IPS-18a (cell line): ENCODE measurements at regions not wholly inside any gene's neighbourhood (a gene's known extent, or its start where the extent isn't known, plus 50 kb on each side); places are given as distances from the start of the nearest gene placed in this dataset.

Experiments used
- H3K27ac ChIP-seq: one replicate; pipeline ENCODE4 v1.5.1; 2013; ENCODE audit warnings: low read length
- H3K27me3 ChIP-seq: one replicate; pipeline ENCODE4 v1.6.1; 2013; ENCODE audit warnings: mild to moderate bottlenecking, low read length; ENCODE audit not compliant: control insufficient read depth, insufficient read depth
- H3K36me3 ChIP-seq: one replicate; pipeline ENCODE4 v1.6.1; 2013; ENCODE audit warnings: low read depth, low read length; ENCODE audit not compliant: control insufficient read depth
- H3K4me1 ChIP-seq: one replicate; pipeline ENCODE4 v1.6.1; 2013; ENCODE audit warnings: low read depth, low read length; ENCODE audit not compliant: control insufficient read depth
- H3K4me3 ChIP-seq: one replicate; pipeline ENCODE4 v1.5.1; 2013; ENCODE audit warnings: low read length
- H3K9ac ChIP-seq: one replicate; pipeline ENCODE4 v1.6.1; 2013; ENCODE audit warnings: mild to moderate bottlenecking, low read length, moderate library complexity
- H3K9me3 ChIP-seq: one replicate; pipeline ENCODE4 v1.6.1; 2013; ENCODE audit warnings: low read depth, low read length; ENCODE audit not compliant: control insufficient read depth

DNA sequence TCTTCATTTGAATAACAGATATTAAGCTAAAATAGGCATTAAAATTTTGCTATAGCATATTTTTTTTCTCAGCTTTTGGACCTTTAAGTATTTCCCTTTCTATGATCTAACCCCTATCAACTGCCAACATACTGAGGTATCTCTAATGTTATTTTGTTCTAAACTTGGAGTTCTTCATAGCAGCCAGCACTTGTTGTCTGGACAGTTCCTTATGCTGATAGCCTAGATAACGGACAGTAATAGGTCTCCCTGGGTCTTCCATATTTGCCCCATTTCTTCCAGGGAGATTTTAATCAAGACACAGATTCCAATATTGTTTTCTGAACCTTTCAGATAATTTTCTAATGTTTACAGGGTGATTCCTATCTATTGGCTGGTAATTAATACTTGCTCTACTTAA lies 475.8 kb upstream of the MAP2 start:
- H3K9ac ChIP-seq, result no peak overlapping the region
- no peaks in the 10 kb centered on the region for H3K36me3 ChIP-seq
- H3K4me1 ChIP-seq, result no peaks in the 10 kb centered on the region
- no peak overlapping the region for H3K4me3 ChIP-seq
- H3K27ac ChIP-seq, result no peak overlapping the region
- H3K27me3 ChIP-seq, result no peaks in the 10 kb centered on the region
- H3K9me3 ChIP-seq, result no peaks in the 10 kb centered on the region

- Histone ChIP-seq H3K36me3 (no peaks in the 10 kb centered on the region), H3K4me3 (no peak overlapping the region), H3K9me3 (no peaks in the 10 kb centered on the region)
Observed at GRCh38 chr2:208970070-208970469, 453.8 kb upstream of the MAP2 start.

GRCh38 chr2:208977582-208977981 lies 446.3 kb upstream of the MAP2 start:
- Histone ChIP-seq H3K4me1 (no peaks in the 10 kb centered on the region), H3K4me3 (no peak overlapping the region), H3K9me3 (no peaks in the 10 kb centered on the region), H3K9ac (no peak overlapping the region), H3K36me3 (no peaks in the 10 kb centered on the region), H3K27ac (no peak overlapping the region), H3K27me3 (no peaks in the 10 kb centered on the region)

More at GRCh38 chr2:208970070-208970469, 453.8 kb upstream of the MAP2 start:
- H3K9ac ChIP-seq, result no peak overlapping the region
- H3K4me1 ChIP-seq, result no peaks in the 10 kb centered on the region
- no peaks in the 10 kb centered on the region for H3K27me3 ChIP-seq
- no peak overlapping the region for H3K27ac ChIP-seq

DNA sequence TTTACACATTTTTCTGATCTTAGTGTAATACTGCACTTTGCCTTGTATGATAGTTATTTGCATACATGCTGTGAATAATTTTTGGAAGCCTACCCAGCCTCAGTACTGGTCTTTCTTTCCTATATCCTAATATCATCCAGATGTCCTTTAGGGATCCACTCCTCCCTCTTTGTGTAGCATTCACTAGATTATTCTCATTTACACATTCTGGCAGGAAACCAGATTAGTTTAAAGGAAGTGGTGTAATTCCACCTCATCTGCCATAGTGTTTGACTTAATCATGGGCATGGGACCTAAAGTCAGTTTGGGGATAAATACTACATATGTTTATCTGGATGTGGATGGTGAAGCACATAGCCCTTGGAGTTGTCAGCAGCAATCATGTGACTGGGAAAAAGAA lies 444.9 kb upstream of the MAP2 start:
- Histone ChIP-seq H3K9me3 (no peaks in the 10 kb centered on the region), H3K27me3 (no peaks in the 10 kb centered on the region), H3K9ac (no peak overlapping the region), H3K36me3 (no peaks in the 10 kb centered on the region), H3K4me3 (no peak overlapping the region), H3K27ac (no peak overlapping the region), H3K4me1 (no peaks in the 10 kb centered on the region)

GRCh38 chr2:208980321-208980720 lies 443.5 kb upstream of the MAP2 start:
- Histone ChIP-seq H3K27me3 (no peaks in the 10 kb centered on the region), H3K36me3 (no peaks in the 10 kb centered on the region), H3K27ac (no peak overlapping the region), H3K4me1 (no peaks in the 10 kb centered on the region), H3K4me3 (no peak overlapping the region), H3K9me3 (no peaks in the 10 kb centered on the region), H3K9ac (no peak overlapping the region)

DNA sequence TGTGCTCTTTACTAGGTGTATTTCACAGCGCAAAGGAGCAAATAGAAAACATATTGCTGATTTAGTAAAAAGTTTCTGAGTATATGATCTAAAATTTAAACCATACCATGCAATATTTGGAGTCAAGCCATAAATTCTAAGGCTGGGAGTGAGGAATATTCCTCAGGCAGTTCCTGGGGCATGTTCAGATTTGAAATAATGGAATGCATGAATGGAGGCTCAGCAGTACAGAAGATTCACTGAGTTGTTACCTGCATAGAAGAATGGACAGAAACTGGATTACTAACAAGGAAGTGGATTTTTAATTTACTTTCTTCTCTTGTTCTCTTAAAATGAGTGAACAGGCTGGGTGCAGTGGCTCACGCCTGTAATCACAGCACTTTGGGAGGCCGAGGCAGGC lies 441.0 kb upstream of the MAP2 start:
- H3K27ac ChIP-seq, result no peak overlapping the region
- H3K4me3 ChIP-seq, result no peak overlapping the region

GRCh38 chr2:208983486-208983885 lies 440.4 kb upstream of the MAP2 start:
- Histone ChIP-seq H3K9me3 (no peaks in the 10 kb centered on the region), H3K9ac (no peak overlapping the region), H3K27me3 (no peaks in the 10 kb centered on the region), H3K4me3 (no peak overlapping the region), H3K4me1 (no peaks in the 10 kb centered on the region), H3K36me3 (no peaks in the 10 kb centered on the region), H3K27ac (no peak overlapping the region)

More for the DNA sequence above, 441.0 kb upstream of the MAP2 start:
- no peak overlapping the region for H3K9ac ChIP-seq
- H3K36me3 ChIP-seq, result no peaks in the 10 kb centered on the region
- no peaks in the 10 kb centered on the region for H3K4me1 ChIP-seq
- no peaks in the 10 kb centered on the region for H3K27me3 ChIP-seq
- no peaks in the 10 kb centered on the region for H3K9me3 ChIP-seq

DNA sequence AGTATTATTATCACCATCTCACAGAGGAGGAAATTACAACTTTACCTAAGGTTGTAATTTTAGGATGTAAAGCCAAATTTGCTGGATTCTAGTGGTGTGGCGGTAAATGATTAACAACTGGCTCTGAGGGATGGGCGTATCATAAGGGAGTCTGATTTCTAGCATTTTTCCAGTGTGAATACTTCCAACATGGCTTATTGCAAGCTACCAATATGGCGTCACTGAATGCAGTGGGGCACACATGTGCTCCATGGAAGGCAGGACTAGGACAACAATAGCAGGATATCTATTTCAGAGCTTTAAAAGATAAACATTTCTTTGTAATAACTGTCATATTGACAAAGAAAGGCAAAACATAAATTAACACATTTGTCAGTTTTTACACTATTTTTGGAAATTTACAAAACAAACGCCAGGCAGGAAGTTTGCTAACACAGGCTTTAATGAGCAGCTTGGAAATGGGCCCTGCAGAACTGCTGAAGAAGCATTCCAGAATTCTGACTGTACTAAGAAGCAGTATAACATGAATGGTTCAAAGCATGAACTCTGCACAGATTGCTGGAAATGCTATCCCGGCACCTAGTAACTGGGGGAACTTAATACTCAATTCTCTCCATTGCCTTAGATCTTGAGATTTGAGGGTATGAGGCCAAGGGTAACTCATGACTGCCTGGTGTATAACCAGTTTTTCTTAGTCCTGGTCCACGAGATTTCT lies 439.3 kb upstream of the MAP2 start:
- Histone ChIP-seq H3K27ac (no peak overlapping the region), H3K4me1 (peaks cover 2% of the 10 kb centered on the region), H3K4me3 (no peak overlapping the region), H3K36me3 (no peaks in the 10 kb centered on the region), H3K9me3 (no peaks in the 10 kb centered on the region), H3K27me3 (no peaks in the 10 kb centered on the region), H3K9ac (no peak overlapping the region)

- Histone ChIP-seq H3K4me3 (no peak overlapping the region), H3K4me1 (peaks cover 7% of the 10 kb centered on the region), H3K9ac (no peak overlapping the region), H3K27me3 (no peaks in the 10 kb centered on the region), H3K9me3 (no peaks in the 10 kb centered on the region), H3K27ac (no peak overlapping the region), H3K36me3 (no peaks in the 10 kb centered on the region)
Observed at GRCh38 chr2:208985644-208986043, 438.2 kb upstream of the MAP2 start.

DNA sequence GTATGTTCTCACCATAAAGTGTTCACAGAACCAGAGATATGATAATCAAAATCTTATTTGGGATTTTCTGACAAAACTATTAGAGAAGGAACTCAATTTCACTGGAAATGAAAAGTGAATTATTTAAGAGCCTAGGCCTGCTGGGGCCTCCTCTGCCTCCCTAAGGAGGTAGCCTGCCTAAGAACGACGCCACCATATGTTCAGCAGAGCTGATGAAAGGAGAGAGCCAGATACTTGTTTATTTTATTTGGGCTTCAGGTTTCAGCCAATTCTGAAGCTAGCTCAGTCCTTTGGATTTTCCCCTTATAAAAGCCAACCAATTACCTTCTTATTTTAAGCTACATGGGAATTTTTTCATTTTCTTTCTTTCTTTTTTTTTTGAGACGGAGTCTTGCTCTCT lies 433.1 kb upstream of the MAP2 start:
- Histone ChIP-seq H3K9ac (no peak overlapping the region), H3K4me1 (peaks cover 7% of the 10 kb centered on the region), H3K27ac (no peak overlapping the region), H3K27me3 (no peaks in the 10 kb centered on the region), H3K9me3 (no peaks in the 10 kb centered on the region), H3K36me3 (no peaks in the 10 kb centered on the region), H3K4me3 (no peak overlapping the region)

DNA sequence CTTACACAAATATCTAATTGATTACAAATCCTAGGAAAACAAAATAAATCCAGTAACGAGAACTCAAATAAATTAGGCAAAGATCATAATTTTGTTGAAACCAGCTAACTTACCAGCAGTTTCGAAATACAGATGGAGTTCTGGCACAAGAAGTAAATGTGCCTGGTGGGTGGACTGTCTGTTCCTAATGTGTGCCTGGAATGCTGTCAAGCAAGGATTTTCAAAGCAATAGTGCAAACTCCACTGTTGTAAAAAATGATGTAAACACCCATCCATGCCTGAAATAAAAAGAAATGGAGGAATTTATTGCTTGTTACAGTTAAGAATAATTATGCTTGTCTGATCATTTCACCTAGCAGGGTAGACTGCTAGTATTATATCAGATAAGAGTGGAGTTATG lies 423.9 kb upstream of the MAP2 start:
- no peaks in the 10 kb centered on the region for H3K36me3 ChIP-seq
- no peak overlapping the region for H3K27ac ChIP-seq
- H3K4me1 ChIP-seq, result no peaks in the 10 kb centered on the region
- H3K9ac ChIP-seq, result no peak overlapping the region
- no peak overlapping the region for H3K4me3 ChIP-seq
- no peaks in the 10 kb centered on the region for H3K9me3 ChIP-seq
- H3K27me3 ChIP-seq, result no peaks in the 10 kb centered on the region

- Histone ChIP-seq H3K9me3 (peaks cover 12% of the 10 kb centered on the region), H3K4me1 (no peaks in the 10 kb centered on the region), H3K27ac (no peak overlapping the region), H3K36me3 (no peaks in the 10 kb centered on the region), H3K4me3 (no peak overlapping the region), H3K9ac (no peak overlapping the region), H3K27me3 (no peaks in the 10 kb centered on the region)
Observed at GRCh38 chr2:209002054-209002453, 421.8 kb upstream of the MAP2 start.
